Fibroblast of peridontal ligament (primary cell): ENCODE measurements at regions not wholly inside any gene's neighbourhood (a gene's known extent, or its start where the extent isn't known, plus 50 kb on each side); places are given as distances from the start of the nearest gene placed in this dataset.

Experiments
- DNase-seq: peaks from one replicate; pipeline ENCODE4 v3.0.0-alpha.2; 2010; ENCODE audit errors: extremely low read depth

DNA sequence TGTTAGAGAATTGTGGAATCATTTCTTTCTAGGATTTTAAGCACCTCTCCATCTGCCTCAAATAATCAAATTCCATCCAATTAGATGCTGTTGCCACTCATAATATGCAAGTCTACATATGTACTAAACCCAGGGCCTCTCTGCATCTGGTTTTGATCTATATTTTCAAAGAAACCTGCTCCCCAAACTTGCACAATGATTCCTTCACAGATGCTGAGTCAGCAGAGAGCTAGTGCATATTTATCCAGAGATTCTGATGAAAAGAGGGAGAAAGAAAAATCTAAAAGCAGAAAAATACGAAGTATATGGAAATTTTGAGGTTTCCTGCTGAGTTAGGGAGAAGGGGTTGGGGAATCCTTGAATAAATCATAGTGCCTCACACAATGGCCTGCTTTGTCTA is 235.1 kb upstream of the RBFOX1 start:
- DNase-seq, result no peak

DNA sequence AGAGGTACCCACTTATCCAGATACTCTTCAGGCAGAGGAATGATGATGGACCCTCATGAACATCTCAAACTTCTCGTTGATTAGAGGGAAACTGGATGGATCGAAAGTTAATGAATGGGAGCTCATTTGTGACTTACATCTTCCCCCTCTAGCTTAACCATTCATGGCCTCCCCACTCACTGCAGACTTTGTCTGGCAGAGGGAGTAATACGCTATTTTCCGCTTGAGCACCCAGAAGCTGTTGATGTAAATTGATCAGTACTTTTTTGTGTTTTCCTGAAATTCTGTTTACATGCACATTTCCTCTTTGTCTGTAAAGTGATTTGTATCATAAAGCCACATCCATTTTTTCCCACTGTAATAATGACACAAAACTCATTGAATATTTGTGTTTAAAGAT is 239.1 kb upstream of the RBFOX1 start:
- no peak for DNase-seq

DNA sequence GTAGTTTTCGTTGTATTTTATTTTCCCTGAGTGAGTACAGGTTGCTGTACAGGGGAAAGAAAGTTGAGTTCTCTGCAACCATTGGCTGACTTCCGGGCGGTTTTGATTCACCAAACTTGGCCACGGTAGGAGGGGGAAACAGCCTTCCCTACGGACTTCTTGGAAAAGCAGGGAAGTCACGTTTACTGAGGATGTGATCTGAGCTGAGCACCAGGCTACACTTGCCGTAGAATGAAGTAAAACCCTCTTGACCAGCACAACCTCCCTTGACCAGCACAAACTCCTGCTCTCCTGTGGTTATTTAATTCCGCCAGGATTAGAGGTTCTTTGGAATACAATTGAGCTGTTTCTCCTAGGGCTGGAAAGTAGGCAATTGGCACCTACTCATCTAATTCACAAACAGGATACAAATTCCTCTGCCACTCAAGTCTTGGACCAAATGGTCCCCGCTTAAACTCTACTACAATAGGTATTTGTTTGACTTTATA is 242.0 kb upstream of the RBFOX1 start:
- DNase-seq, result no peak

DNA sequence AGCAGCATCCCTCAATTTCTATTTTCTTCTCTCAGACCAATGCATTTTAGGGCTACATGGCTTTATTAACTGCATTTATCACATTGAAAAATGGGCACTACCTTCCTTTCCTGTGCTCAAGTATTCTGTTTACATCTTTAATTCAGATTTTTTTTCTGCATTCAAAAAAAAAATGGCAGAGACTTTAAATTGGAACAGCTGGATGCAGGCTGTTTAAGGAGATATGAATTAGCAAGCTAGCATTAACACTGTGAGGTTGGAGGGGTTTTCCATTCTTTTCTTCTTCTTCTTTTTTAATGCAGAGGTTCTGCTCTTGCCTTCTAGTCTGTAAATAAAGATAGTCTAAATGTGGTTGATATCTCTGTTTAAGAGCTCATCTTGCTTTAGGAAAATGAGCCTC is 242.9 kb upstream of the RBFOX1 start:
- no peak for DNase-seq

DNA sequence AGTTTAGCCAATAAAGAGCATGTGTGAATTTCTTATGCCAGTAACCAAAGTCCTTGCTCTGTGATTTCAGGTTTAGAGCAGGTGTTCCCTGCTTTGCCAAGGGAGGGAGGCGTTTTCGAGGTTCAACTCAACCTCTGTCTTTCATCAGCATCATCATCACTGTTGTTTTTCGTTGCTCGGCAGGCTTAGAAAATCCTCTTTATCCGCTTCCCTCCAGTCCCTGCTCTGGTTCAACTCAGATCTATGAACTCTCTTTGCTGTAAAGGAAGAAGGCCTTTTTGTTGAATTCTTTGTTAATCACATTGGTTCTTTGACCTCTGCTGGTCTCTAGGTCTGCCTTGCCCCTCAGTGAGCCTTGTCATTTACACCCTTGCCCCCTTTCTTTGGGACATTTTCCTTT is 243.9 kb upstream of the RBFOX1 start:
- DNase-seq, result no peak

DNA sequence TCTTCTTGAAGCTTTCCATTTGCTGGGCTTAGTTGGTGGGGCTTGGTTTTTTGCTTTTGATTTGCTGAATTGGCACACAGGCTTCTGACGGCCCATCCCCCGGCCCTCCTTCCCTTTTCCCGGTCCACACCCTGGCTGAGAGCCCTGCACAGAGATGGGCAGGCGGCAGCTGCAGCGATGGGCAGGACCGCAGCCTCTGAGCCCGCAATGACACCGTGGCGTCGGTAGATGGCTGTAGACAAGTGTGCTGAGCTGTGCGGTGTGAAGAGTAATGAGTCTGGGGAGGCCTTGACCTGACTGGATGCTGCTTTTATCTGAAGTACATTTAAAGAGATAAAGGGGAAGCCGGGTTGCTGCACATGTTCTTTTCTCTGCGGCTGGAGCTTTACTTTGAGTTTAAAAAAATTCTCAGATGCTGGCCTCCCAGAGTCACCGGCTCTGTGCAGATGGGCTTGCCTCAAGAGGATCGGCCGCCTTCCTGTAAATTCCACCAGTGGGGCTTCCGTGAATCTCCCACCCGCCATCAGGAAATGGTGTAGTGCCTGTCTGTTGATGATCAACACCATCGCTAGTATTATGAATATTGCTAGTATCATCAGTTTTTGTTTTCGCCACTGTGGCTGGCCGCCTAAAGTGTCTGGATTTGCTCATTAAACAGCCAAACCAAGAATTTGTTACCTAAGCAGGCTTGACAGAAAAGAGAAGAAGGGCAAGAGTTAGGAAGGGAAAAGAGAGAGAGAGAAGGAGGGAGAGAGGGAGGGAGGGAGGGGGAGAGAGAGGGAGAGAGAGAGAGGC is 245.6 kb upstream of the RBFOX1 start:
- DNase-seq, result no peak

DNA sequence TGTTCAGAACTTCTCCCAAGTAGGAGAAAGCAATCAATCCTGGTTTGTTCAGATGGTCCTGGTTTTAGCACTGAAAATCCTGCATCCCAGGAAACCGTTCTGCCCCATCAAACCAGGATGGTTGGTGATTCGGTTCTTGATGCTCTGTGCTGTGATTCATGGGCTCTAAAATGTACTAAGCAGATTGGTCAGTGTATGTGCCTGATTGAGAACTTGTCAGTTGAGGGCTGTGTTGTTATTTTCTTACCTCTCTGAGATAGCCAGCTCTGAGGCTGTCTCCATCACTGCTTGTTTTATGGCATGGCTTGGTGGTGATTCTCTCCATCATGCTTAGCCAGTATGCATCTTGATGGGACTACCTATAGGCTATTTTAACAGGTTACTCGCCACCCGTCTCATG is 246.9 kb upstream of the RBFOX1 start:
- DNase-seq, result no peak

DNA sequence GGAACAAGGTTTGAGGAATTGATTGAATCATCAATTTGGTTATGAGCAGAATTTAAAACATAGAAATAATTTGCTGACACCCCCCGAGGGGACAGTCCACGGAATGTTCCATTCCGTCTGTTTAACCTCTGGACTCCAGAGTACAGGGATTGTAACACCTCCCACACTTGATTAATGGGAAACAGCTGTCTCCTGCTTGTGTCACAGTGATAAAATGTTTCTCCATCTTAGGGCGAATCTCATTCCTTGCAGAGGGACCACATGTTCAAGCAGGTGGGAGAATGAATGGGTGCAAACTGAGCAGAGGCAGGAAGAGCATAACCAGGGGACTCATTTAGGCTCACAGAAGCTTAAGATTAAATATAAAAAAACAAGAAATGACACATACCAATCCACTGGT is 249.5 kb upstream of the RBFOX1 start:
- no peak for DNase-seq

DNA sequence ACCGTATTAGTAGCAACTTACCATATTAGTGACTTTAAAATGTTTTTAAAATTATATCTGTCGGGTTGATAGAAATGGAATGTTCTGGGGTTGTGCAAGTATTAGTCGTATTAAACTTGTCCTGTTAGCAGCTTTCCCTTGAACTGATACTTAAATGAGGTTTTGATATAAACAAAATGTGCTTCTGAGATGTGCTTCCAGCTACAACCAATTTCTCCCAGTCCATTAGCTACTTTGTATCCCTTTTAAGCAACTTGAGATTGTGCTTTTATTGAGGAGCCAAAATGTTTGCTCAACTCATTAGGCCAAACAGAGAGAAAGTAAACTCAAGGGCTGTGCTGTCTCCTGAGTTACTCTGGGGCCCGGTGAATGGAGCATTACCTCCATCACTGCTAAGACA is 255.0 kb upstream of the RBFOX1 start:
- no peak for DNase-seq

DNA sequence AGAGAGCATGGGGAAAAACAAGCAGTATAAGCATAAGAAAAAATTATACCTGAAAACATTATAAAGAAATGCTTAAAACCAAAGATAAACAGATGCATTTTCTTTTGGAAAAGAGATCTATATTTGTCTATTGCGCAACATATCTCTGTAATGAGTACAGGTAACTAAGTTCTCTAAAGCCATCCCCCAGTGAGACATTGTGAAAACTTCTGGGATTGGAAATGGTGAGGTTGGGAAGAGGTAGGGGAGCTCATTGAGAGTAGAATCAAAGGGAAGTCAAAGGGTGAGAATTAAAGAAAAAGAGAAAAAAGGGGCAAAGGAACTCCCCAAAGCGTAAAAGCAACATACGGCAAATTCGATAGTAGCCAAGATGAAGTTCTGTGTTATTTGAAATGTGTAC is 257.9 kb upstream of the RBFOX1 start:
- no peak for DNase-seq

DNA sequence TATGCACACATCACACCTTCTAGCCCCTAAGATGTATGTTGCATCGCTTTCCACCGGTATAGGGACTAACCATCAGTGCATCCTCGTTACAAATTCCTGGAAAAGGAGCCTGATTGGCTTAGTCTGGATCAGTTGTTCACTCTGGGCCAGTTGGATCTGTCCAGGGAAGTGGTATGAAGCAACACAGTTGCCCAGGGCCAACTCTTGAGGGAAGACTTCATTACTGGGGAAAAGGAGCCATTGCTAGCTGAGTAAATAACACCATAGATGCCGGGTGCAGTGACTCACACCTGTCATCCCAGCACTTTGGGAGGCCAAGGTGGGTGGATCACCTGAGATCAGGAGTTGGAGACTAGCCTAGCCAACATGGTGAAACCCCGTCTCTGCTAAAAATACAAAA is 275.2 kb upstream of the RBFOX1 start:
- DNase-seq, result no peak

DNA sequence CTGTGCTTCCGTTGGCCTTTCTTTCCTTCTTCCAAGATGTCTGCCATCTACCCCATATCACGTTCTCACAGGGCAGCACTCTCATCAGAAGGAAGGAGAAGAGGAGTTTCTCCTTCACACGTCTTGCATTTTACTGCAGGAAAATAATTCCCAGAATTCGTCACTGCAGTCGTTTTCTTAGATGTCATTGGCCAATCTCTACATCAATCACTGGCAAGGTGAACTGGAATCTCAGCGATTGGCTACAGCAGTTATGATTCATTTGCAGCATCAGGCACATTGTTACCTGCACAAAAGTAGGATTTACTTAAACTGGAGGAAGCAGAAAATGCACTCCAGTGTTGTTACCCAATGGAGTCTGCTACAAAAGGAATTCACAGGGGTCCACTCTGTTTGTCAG is 277.2 kb upstream of the RBFOX1 start:
- DNase-seq, result no peak

DNA sequence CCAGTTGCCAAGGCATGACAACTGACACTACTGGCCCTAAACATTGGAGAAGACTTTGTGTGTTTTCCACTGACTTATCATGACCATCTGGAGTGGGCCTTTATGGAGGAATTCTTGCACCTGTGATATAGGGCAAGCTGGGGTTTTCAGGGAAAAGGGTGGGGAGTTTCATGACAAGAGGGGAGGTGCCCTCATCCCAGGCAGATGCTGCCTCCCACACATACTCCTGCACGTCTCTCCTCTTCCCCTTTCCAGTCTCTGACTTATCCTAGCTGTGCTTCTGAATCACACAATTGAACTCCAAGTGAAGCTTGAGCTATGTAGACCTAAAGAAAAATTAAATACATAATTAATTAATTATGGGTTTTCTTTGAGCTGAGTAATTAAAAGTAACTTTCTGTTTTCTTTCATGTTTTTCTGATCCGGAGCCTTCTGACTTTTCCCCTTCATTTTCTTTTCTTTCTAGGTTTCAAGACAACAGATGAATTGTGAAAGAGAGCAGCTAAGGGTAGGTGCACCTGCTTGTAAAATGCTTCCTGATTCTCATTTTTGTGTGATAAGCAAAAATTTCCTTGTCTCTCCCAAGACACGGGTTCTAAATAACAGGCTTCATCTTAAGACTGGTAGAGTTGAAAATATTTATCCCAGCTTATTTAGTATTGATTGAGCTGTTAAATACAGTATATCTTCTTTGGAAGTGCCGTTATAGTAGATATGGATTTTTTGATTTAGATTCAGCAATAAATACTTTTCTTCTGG is 280.9 kb upstream of the RBFOX1 start:
- DNase-seq, result no peak

DNA sequence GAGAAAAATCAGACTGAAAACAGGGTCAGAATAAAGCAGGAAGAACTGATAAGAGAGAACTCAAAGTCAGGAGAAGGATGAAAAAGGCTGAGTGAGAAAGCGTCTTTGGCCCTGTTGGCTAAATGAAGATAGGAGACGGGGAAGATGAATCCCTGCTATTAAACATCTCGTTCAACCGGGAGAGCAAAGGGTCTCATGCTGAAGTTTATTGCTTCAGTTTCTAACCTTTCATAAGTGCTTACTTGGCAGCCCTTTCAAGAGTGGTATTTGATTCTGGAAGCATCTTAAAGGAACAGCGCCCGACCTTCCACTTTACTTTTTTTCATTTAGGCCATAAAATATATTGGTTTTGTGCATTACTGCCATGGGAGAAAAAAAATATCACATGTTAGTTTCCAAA is 288.3 kb upstream of the RBFOX1 start:
- DNase-seq, result no peak

DNA sequence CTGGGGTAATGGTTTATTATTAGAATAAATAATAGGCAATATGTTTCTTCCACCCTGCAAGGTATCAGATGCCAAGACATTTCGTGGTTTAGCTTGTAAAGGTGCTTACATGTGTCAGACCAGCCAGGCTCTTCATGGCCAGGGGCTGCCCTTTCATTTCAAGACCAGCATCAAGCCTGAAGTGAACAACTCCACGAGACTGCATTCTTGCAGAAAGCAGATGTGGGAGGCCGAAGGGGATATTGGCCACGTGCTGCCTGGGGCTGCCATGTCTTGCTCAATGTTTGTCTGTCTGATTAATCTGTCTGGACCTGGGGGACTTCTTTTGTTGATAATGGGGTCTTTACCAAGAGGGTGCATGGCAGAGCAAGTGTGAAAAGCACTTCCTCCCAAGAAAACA is 294.2 kb upstream of the RBFOX1 start:
- no peak for DNase-seq

DNA sequence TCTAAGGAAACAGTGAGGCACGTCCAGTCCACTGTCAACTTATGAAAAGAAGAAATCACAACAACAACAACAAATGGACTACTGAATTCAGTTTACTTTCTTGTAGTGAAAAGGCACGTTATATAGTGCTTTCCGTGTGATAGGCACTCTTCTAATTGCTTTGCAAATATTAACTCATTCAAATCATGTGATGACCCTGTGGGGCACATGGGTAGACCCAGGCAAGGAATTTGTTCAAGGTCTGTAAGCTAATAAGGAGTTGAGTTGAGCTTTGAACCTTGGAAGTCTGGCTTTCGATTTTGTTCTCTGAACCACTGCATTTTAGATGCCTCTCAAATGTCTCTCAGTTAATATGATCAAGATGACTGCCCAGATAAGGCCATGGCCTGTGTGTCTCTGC is 295.1 kb upstream of the RBFOX1 start:
- DNase-seq, result no peak

DNA sequence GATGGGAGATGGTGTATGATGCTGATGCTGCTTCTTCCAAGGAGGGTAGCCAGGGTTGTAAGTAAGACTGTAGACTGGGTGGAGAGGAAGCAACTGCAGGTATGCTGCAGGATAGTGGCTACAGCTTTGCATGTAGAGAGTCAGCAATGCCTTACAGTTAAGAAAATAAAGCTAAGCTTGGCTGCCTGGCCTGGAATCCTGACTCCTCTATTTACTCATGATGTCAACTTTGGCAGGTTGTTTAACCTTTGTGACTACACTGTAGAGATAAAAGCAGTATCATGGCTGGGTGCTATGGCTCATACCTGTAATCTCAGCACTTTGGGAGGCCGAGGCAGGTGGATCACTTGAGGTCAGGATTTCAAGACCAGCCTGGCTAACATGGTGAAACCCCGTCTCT is 301.6 kb upstream of the RBFOX1 start:
- no peak for DNase-seq

DNA sequence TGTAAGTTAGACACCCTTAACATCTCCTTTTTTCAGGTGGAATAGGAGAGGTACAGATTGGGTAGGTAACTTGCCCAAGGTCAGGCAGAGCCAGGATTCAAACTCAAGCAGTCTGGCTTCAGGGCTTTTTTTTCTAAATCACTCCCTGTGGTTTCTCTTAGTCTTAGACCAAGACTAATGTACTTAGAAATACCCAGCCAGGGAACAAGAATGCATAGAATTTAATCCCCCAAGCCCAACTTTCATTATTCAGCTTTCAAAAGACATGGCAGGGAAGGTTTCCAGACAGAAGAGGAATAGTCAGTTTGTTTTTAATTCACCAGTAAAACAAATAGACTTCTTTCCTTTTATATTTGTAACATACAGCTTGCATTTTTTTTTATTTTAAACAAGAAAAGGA is 305.2 kb upstream of the RBFOX1 start:
- DNase-seq, result no peak

DNA sequence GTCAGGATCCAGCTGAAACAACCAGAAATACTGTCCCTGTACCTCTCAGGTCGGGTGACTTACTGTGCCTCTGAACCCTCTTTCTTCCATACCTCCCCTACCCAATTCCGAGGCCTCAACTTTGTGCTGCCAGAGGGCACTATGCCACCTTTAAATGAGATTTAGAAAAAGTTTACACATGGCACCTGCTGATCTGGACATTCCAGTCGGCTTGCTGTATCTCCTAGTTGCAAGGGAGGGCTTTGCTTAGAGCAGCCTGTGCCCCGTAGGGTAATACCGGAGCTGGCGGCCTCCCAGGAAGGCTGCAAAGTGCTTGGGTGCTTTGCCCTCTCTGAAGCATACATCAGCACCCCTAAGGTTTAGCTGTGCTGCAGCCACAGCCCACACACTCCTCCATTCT is 306.0 kb upstream of the RBFOX1 start:
- DNase-seq, result no peak

DNA sequence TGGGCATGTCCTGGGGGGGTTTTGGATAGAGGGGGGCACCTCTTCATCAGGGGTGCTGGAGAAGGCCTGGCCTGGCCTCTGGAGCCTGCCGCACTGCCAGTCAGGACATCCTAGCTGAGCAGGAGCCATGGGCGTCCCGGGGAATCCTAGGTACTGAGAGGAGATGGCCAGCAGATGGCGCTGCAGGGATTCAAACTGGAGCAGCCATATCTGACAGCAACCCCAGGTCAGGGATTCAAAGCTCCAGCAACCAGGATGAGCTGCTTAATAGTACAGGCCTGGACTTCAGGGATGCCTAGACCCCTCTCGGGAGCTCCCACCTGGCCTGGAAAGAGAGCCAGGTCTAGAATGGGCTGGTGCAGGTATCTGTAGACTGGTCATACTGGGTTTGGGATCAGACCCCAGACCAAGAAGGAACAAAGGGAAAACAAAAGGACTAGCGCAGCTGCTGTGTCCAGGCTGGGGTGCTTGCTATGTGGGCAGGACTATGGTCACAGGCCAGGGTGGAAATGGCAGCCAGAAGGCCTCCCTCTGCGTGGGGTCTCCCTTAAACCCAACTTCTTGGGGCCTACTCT is 306.9 kb upstream of the RBFOX1 start:
- no peak for DNase-seq

DNA sequence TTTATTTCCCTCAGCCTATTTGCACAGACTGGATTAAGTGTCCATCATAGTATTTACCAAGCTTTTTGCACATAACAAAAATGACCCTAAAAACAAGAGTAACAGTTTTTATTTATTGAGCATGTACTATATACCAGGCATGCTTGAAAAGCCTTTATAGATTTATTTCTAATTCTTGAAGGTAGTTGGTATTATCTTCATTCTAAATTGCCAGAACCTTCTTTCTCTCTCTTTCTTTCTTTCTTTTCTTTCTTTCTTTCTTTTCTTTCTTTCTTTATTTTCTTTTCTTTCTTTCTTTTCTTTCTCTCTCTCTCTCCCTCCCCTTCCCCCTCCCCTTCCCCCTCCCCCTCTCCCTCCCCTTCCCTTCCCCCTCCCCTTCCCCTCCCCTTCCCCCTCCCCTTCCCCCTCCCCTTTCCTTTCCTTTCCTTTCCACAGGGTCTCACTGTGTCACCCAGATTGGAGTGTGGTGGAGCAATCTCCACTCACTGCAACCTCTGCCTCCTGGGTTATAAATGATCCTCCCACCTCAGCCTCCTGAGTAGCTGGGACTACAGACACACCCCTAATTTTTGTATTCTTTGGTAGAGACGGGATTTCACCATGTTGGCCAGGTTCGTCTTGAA is 310.9 kb upstream of the RBFOX1 start:
- no peak for DNase-seq

DNA sequence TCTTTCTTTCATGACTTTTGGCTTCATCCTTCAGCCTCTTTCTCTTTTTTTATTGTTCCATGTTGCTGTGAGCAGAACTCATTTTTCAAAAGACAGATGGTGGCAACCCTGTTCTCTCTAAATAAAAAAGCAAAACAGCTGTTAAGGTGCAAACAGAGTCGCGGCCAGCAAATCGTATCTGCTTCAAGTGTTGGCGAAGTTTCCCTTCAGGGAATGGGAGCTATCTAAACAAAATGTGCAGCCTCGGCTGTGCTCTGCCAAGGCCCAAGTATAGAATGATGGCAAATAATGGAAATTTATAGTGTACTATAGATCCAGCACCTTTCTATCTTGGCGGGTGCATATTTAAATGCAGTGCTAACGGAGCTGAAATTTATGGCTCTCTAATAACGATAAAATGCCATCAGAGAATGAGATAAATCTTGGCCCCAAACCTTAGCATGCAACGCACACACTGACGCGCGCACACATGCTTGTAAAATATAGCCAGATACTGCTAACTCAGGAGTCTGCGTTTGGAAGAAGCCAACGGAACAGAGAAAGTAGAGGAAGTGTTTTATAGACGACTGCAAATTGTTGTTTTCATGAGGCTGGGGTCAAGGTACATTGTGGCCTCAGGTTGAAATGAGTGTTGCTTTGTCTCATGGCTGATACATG is 315.5 kb upstream of the RBFOX1 start:
- no peak for DNase-seq
